ENCODE measurements at regions not wholly inside any gene's neighbourhood (a gene's known extent, or its start where the extent isn't known, plus 50 kb on each side); places are given as distances from the start of the nearest gene placed in this dataset.

- Histone ChIP-seq H3K79me2 (ENCODE audit: control insufficient read depth in 1 of 2, insufficient read depth in 2 of 2, low read length in 2 of 2) (no peaks in the 10 kb centered on the region), H3K4me1 (replicated peaks in 1 of 4; ENCODE audit: control insufficient read depth in 3 of 4, insufficient read depth in 4 of 4, low read length in 3 of 4) (peaks cover 0 to 4% (median 0%) of the 10 kb centered on the region in 4 experiments; a peak in 3 of 7 replicates), H4K5ac (ENCODE audit: insufficient read length, low read depth, low read length) (no peak overlapping the region), H3K4ac (replicated peaks; ENCODE audit: insufficient read length, low read depth, low read length) (no peak overlapping the region), H2AFZ (ENCODE audit: low read length) (no peak overlapping the region), H2BK5ac (ENCODE audit: low read depth, low read length) (no peak overlapping the region), H4K91ac (replicated peaks; ENCODE audit: insufficient read length, low read length) (no peak overlapping the region), H3K14ac (ENCODE audit: insufficient read length) (no peak overlapping the region), H4K20me1 (replicated peaks in 1 of 2; ENCODE audit: control insufficient read depth in 1 of 2, insufficient read depth in 2 of 2, low read length in 2 of 2) (no peaks in the 10 kb centered on the region), H3K56ac (replicated peaks; ENCODE audit: insufficient read length, low read depth, low read length) (no peak overlapping the region), H3K23me2 (ENCODE audit: low read depth, low read length) (no peaks in the 10 kb centered on the region), H2AK5ac (ENCODE audit: low read depth, low read length) (no peak overlapping the region), H3K27me3 (replicated peaks in 1 of 4; ENCODE audit: control insufficient read depth in 3 of 4, extremely low read depth in 1 of 4, insufficient read depth in 3 of 4, low read length in 3 of 4) (no peaks in the 10 kb centered on the region), H2BK12ac (ENCODE audit: low read depth, low read length) (no peak overlapping the region), H3K79me1 (ENCODE audit: low read depth, low read length) (no peaks in the 10 kb centered on the region), H3K27ac (ENCODE audit: low read depth, low read length) (no peak overlapping the region), H3K4me3 (ENCODE audit: extremely low read depth in 1 of 4, insufficient read depth in 2 of 4, low read depth in 3 of 4, low read length in 4 of 4) (no peak overlapping the region), H3K9me3 (ENCODE audit: insufficient read depth in 2 of 2, low read depth in 1 of 2, low read length in 1 of 2) (peaks cover 2 to 5% of the 10 kb centered on the region in 2 experiments; a peak in 2 of 4 replicates), H2BK15ac (ENCODE audit: low read length) (no peak overlapping the region), H3K9ac (replicated peaks in 1 of 4; ENCODE audit: extremely low read depth in 1 of 4, low read depth in 3 of 4, low read length in 3 of 4) (no peak overlapping the region), H3K36me3 (ENCODE audit: control insufficient read depth in 2 of 4, insufficient read depth in 4 of 4, low read length in 3 of 4) (no peaks in the 10 kb centered on the region), H2BK20ac (ENCODE audit: low read length) (no peak overlapping the region), H3K18ac (ENCODE audit: extremely low read depth, low read length) (no peak overlapping the region), H2BK120ac (replicated peaks; ENCODE audit: low read depth, low read length) (no peak overlapping the region), H3K4me2 (ENCODE audit: insufficient read depth in 1 of 2, low read depth in 2 of 2, low read length in 2 of 2) (no peak overlapping the region), H3K23ac (ENCODE audit: insufficient read length) (no peak overlapping the region), H4K8ac (ENCODE audit: extremely low read depth, insufficient read depth, low read length) (no peak overlapping the region)
- WGBS, 2 experiments (ENCODE audit: extremely low coverage in 1 of 2, insufficient coverage in 1 of 2, insufficient read length in 1 of 2, insufficient replicate concordance in 2 of 2, low coverage in 1 of 2, low lambda C conversion rate in 2 of 2, missing lambda C conversion rate in 1 of 2) = 62% methylated on average over 3 of the region's 3 CpGs; no CpG with 5 or more reads in 1 of the 2 experiments
- POLR2A ChIA-PET (ENCODE audit: partially characterized antibody) = no interaction called here
- no peak for DNase-seq (ENCODE audit: low read depth in 1 of 2, low spot score in 2 of 2)
- CTCF ChIA-PET (ENCODE audit: partially characterized antibody) = interaction anchor here (0.9 to 1.2 kb wide), 3 partner anchors 14 to 461 kb away, joined by 3 read pairs; no protein-coding TSS in a partner anchor
- no peak for FAIRE-seq
- TF ChIP-seq, protein P1, sequence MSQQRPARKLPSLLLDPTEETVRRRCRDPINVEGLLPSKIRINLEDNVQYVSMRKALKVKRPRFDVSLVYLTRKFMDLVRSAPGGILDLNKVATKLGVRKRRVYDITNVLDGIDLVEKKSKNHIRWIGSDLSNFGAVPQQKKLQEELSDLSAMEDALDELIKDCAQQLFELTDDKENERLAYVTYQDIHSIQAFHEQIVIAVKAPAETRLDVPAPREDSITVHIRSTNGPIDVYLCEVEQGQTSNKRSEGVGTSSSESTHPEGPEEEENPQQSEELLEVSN (IDR thresholded peaks at IDR 0.05) = no peak
- TF ChIP-seq JUN (IDR thresholded peaks at IDR 0.05; ENCODE audit: low read depth, low read length) (no peak), YY1 (IDR thresholded peaks at IDR 0.05; ENCODE audit: low read depth, low read length) (no peak), EZH2 (IDR thresholded peaks at IDR 0.05; ENCODE audit: low read depth, low read length, severe bottlenecking) (no peak), ZNF274 (IDR thresholded peaks at IDR 0.05; ENCODE audit: borderline replicate concordance, extremely low read depth, low read length) (no peak), TAF1 (IDR thresholded peaks at IDR 0.05; ENCODE audit: low read depth, low read length) (no peak), KDM5A (IDR thresholded peaks at IDR 0.05; ENCODE audit: low read length) (no peak), CREB1 (IDR thresholded peaks at IDR 0.05) (no peak), SAP30 (IDR thresholded peaks at IDR 0.05; ENCODE audit: insufficient read depth, insufficient replicate concordance, low read length) (no peak), TAF7 (optimal IDR thresholded peaks at IDR 0.05; ENCODE audit: borderline replicate concordance, low read depth, low read length) (no peak), CTCF (IDR thresholded peaks at IDR 0.05; ENCODE audit: control extremely low read depth in 1 of 3, insufficient read depth in 1 of 3, low read depth in 1 of 3, low read length in 3 of 3) (no peak)
Measured at GRCh38 chr10:56090914-56091540, 270.0 kb downstream of the ZWINT start.

All from H1 (cell line).